ENCODE measurements at regions not wholly inside any gene's neighbourhood (a gene's known extent, or its start where the extent isn't known, plus 50 kb on each side); places are given as distances from the start of the nearest gene placed in this dataset.

DNA sequence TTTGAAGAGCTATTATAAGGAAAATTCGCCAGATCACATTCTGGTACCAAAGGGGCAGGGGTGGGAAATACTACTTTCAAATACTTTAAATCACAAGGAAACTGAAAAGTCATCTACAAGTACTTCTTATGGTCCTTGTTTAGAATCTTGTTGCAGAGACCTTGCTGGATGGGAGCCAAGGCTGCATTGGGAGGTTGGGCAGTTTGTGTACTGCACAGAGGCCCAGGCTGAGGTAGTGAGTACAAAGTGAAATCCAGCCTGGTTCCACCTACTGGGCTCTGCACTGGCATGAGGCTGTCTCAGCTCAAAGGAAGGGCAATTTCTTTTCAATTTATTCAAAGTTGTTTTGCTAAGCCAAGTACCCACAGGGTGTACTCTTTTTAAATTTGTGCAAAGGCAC is 140.3 kb upstream of the DLX2 start:
- no peak for DNase-seq
- no peaks in the 10 kb centered on the region for H3K4me1 ChIP-seq
- peaks cover 0 to 11% (median 0%) of the 10 kb centered on the region in 7 donors for H3K27me3 ChIP-seq (replicated peaks in 1 of 7)
- no peak overlapping the region for H3K4me3 ChIP-seq
- H3K27ac ChIP-seq, result no peak overlapping the region
- WGBS, 5 donors, result 79 to 100% (median 96%) methylated on average over 1 of the region's 1 CpG
- no peaks in the 10 kb centered on the region for H3K9me3 ChIP-seq
- TF ChIP-seq, protein P1, sequence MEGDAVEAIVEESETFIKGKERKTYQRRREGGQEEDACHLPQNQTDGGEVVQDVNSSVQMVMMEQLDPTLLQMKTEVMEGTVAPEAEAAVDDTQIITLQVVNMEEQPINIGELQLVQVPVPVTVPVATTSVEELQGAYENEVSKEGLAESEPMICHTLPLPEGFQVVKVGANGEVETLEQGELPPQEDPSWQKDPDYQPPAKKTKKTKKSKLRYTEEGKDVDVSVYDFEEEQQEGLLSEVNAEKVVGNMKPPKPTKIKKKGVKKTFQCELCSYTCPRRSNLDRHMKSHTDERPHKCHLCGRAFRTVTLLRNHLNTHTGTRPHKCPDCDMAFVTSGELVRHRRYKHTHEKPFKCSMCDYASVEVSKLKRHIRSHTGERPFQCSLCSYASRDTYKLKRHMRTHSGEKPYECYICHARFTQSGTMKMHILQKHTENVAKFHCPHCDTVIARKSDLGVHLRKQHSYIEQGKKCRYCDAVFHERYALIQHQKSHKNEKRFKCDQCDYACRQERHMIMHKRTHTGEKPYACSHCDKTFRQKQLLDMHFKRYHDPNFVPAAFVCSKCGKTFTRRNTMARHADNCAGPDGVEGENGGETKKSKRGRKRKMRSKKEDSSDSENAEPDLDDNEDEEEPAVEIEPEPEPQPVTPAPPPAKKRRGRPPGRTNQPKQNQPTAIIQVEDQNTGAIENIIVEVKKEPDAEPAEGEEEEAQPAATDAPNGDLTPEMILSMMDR (IDR thresholded peaks at IDR 0.05 in 8 of 11, conservative IDR thresholded peaks at IDR 0.05 in 3 of 11), result no peak
- no peak for TF ChIP-seq POLR2A (IDR thresholded peaks at IDR 0.05)
- no peak for TF ChIP-seq POLR2AphosphoS5 (IDR thresholded peaks at IDR 0.05)
- no peaks in the 10 kb centered on the region for H3K36me3 ChIP-seq
- intact Hi-C loops (cut with DNase I; ENCODE audit: low total_unique reads), result no loop called here

GRCh38 chr2:172244419-172245130 is 141.9 kb upstream of the DLX2 start:
- intact Hi-C loops (cut with DNase I; ENCODE audit: low total_unique reads), result no loop called here
- TF ChIP-seq POLR2A (IDR thresholded peaks at IDR 0.05), result no peak
- TF ChIP-seq, protein P1 (IDR thresholded peaks at IDR 0.05 in 8 of 11, conservative IDR thresholded peaks at IDR 0.05 in 3 of 11), result no peak
- TF ChIP-seq POLR2AphosphoS5 (IDR thresholded peaks at IDR 0.05), result no peak
- WGBS, 5 donors, result 78 to 89% (median 87%) methylated on average over 3 of the region's 3 CpGs
- Histone ChIP-seq H3K4me3 (no peak overlapping the region), H3K36me3 (no peaks in the 10 kb centered on the region), H3K27ac (no peak overlapping the region), H3K4me1 (no peaks in the 10 kb centered on the region), H3K9me3 (no peaks in the 10 kb centered on the region), H3K27me3 (replicated peaks in 1 of 7) (peaks cover 0 to under 1% (median 0%) of the 10 kb centered on the region in 7 donors)
- DNase-seq, result no peak

DNA sequence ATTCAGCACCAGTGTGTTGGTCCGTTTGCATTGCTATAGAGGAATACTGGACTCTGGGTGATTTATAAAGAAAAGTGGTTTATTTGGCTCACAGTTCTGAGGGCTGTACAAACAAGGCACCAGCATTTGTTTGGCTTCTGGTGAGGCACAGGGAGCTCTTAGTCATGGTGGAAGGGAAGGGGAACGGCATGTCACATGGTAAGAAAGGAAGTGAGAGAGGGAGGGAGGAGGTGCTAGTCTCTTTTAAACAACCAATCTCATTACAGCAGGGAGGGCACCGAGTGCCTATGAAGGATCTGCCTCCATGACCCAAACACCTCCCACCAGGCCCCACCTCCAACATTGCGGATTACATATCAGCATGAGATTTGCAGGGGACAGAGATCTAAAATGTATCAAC is 143.9 kb upstream of the DLX2 start:
- TF ChIP-seq POLR2A (IDR thresholded peaks at IDR 0.05) (no peak), POLR2AphosphoS5 (IDR thresholded peaks at IDR 0.05) (no peak)
- TF ChIP-seq, protein P1 (IDR thresholded peaks at IDR 0.05 in 8 of 11, conservative IDR thresholded peaks at IDR 0.05 in 3 of 11), result no peak
- H3K9me3 ChIP-seq, result no peaks in the 10 kb centered on the region
- no peaks in the 10 kb centered on the region for H3K27me3 ChIP-seq (replicated peaks in 1 of 7)
- 66 to 88% (median 77%) methylated on average over 4 of the region's 4 CpGs for WGBS, 5 donors
- no peak overlapping the region for H3K4me3 ChIP-seq
- intact Hi-C loops (cut with DNase I; ENCODE audit: low total_unique reads), result no loop called here
- no peak overlapping the region for H3K27ac ChIP-seq
- no peaks in the 10 kb centered on the region for H3K36me3 ChIP-seq
- no peak for DNase-seq
- H3K4me1 ChIP-seq, result peaks cover 0 to 6% (median 2%) of the 10 kb centered on the region in 6 donors

GRCh38 chr2:172247203-172247602 is 144.5 kb upstream of the DLX2 start:
- H3K36me3 ChIP-seq, result no peaks in the 10 kb centered on the region
- TF ChIP-seq POLR2AphosphoS5 (IDR thresholded peaks at IDR 0.05) (no peak), POLR2A (IDR thresholded peaks at IDR 0.05) (no peak)
- TF ChIP-seq, protein P1 (IDR thresholded peaks at IDR 0.05 in 8 of 11, conservative IDR thresholded peaks at IDR 0.05 in 3 of 11), result no peak
- H3K4me3 ChIP-seq, result no peak overlapping the region
- DNase-seq, result no peak
- H3K9me3 ChIP-seq, result no peaks in the 10 kb centered on the region
- peaks cover 0 to 11% (median 3%) of the 10 kb centered on the region in 6 donors for H3K4me1 ChIP-seq
- WGBS, 5 donors, result 90 to 97% (median 96%) methylated on average over 5 to 6 of the region's 6 CpGs
- H3K27ac ChIP-seq, result no peak overlapping the region
- H3K27me3 ChIP-seq (replicated peaks in 1 of 7), result no peaks in the 10 kb centered on the region
- intact Hi-C loops (cut with DNase I; ENCODE audit: low total_unique reads), result no loop called here

All from spleen (tissue), 11 donors.